ENCODE measurements at regions not wholly inside any gene's neighbourhood (a gene's known extent, or its start where the extent isn't known, plus 50 kb on each side); places are given as distances from the start of the nearest gene placed in this dataset.

GRCh38 chr4:14809203-14809602, 193.1 kb upstream of the CPEB2 start:
- H3K9me3 ChIP-seq (ENCODE audit: control insufficient read depth, insufficient read depth, low read length) = no peaks in the 10 kb centered on the region
- H3F3A ChIP-seq (ENCODE audit: control insufficient read depth, insufficient read depth) = no peaks in the 10 kb centered on the region
- no peaks in the 10 kb centered on the region for H4K20me1 ChIP-seq (ENCODE audit: control insufficient read depth, insufficient read depth, low read depth, low read length)
- H3K9me2 ChIP-seq (replicated peaks; ENCODE audit: control insufficient read depth, low read length) = no peaks in the 10 kb centered on the region; the same call in 1 of the 2 replicates
- no peaks in the 10 kb centered on the region for H3K27me3 ChIP-seq (ENCODE audit: control insufficient read depth, low read length)
- no peak for TF ChIP-seq EZH2phosphoT487 (IDR thresholded peaks at IDR 0.05; ENCODE audit: borderline replicate concordance, low read length)
- TF ChIP-seq CTCF (IDR thresholded peaks at IDR 0.05; ENCODE audit: low read depth, low read length, poor library complexity, severe bottlenecking) = no peak
- H3K4me1 ChIP-seq (ENCODE audit: control insufficient read depth, low read length) = no peaks in the 10 kb centered on the region
- H3K4me3 ChIP-seq (ENCODE audit: low read length) = no peak overlapping the region
- no peak overlapping the region for H3K4me2 ChIP-seq (ENCODE audit: low read length)
- no peaks in the 10 kb centered on the region for H3K36me3 ChIP-seq (ENCODE audit: control insufficient read depth, low read length)
- no peak overlapping the region for H3K27ac ChIP-seq (ENCODE audit: low read depth, low read length)
- no peaks in the 10 kb centered on the region for H3K79me2 ChIP-seq (ENCODE audit: control insufficient read depth, low read length)

- Histone ChIP-seq H3K27ac (ENCODE audit: low read depth, low read length) (no peak overlapping the region), H3K4me3 (ENCODE audit: low read length) (no peak overlapping the region), H3F3A (ENCODE audit: control insufficient read depth, insufficient read depth) (no peaks in the 10 kb centered on the region), H3K4me1 (ENCODE audit: control insufficient read depth, low read length) (no peaks in the 10 kb centered on the region), H3K79me2 (ENCODE audit: control insufficient read depth, low read length) (no peaks in the 10 kb centered on the region), H4K20me1 (ENCODE audit: control insufficient read depth, insufficient read depth, low read depth, low read length) (no peaks in the 10 kb centered on the region), H3K9me2 (replicated peaks; ENCODE audit: control insufficient read depth, low read length) (no peaks in the 10 kb centered on the region; the same call in 1 of the 2 replicates), H3K9me3 (ENCODE audit: control insufficient read depth, insufficient read depth, low read length) (no peaks in the 10 kb centered on the region), H3K36me3 (ENCODE audit: control insufficient read depth, low read length) (no peaks in the 10 kb centered on the region), H3K4me2 (ENCODE audit: low read length) (no peak overlapping the region), H3K27me3 (ENCODE audit: control insufficient read depth, low read length) (no peaks in the 10 kb centered on the region)
- TF ChIP-seq CTCF (IDR thresholded peaks at IDR 0.05; ENCODE audit: low read depth, low read length, poor library complexity, severe bottlenecking) = no peak
- TF ChIP-seq EZH2phosphoT487 (IDR thresholded peaks at IDR 0.05; ENCODE audit: borderline replicate concordance, low read length) = no peak
Observed at GRCh38 chr4:14810121-14810520, 192.2 kb upstream of the CPEB2 start.

- H3K36me3 ChIP-seq (ENCODE audit: control insufficient read depth, low read length) = no peaks in the 10 kb centered on the region
- no peaks in the 10 kb centered on the region for H3K4me1 ChIP-seq (ENCODE audit: control insufficient read depth, low read length)
- no peaks in the 10 kb centered on the region; the same call in 1 of the 2 replicates for H3K9me2 ChIP-seq (replicated peaks; ENCODE audit: control insufficient read depth, low read length)
- H3K4me3 ChIP-seq (ENCODE audit: low read length) = no peak overlapping the region
- no peak overlapping the region for H3K4me2 ChIP-seq (ENCODE audit: low read length)
- no peak for TF ChIP-seq CTCF (IDR thresholded peaks at IDR 0.05; ENCODE audit: low read depth, low read length, poor library complexity, severe bottlenecking)
- no peak for TF ChIP-seq EZH2phosphoT487 (IDR thresholded peaks at IDR 0.05; ENCODE audit: borderline replicate concordance, low read length)
- H3K9me3 ChIP-seq (ENCODE audit: control insufficient read depth, insufficient read depth, low read length) = no peaks in the 10 kb centered on the region
- no peaks in the 10 kb centered on the region for H3K79me2 ChIP-seq (ENCODE audit: control insufficient read depth, low read length)
- H3F3A ChIP-seq (ENCODE audit: control insufficient read depth, insufficient read depth) = no peaks in the 10 kb centered on the region
- H4K20me1 ChIP-seq (ENCODE audit: control insufficient read depth, insufficient read depth, low read depth, low read length) = no peaks in the 10 kb centered on the region
- H3K27ac ChIP-seq (ENCODE audit: low read depth, low read length) = no peak overlapping the region
- no peaks in the 10 kb centered on the region for H3K27me3 ChIP-seq (ENCODE audit: control insufficient read depth, low read length)
Observed at GRCh38 chr4:14810568-14810967, 191.7 kb upstream of the CPEB2 start.

Measured in DOHH2 (cell line).